ENCODE measurements at regions not wholly inside any gene's neighbourhood (a gene's known extent, or its start where the extent isn't known, plus 50 kb on each side); places are given as distances from the start of the nearest gene placed in this dataset.

DNA sequence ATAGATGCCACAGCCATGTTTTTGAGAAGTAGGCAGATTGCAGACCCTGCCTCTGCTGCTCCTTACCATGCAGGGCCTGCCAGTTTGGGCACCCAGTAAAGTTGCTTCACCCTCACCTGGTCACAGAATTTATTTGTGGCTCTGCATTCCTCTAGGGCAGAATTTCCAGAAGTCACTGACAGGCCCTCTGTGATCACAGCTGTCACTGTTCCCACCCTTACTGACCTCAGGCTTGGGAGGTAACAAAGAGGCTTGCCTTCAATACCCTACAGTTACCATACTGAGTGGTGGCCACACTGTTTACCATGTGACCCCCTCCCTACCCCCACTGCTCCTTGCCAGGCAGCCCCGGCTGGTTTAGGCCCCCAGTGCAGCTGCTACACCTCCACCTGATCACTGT, 375.1 kb downstream of the SH3BGRL start:
- intact Hi-C loops (cut with micrococcal nuclease; ENCODE audit: unreplicated experiment): no loop called here
- Histone ChIP-seq H3K9me2 (ENCODE audit: insufficient read depth, low read length) (no peaks in the 10 kb centered on the region), H3K79me2 (ENCODE audit: insufficient read depth, low read depth, low read length) (no peaks in the 10 kb centered on the region), H3K4me2 (ENCODE audit: low read length) (no peak overlapping the region), H4K20me1 (ENCODE audit: insufficient read depth, low read length) (no peaks in the 10 kb centered on the region), H3K4me1 (ENCODE audit: insufficient read depth, low read length, poor library complexity, severe bottlenecking) (no peaks in the 10 kb centered on the region), H3K27ac (ENCODE audit: low read depth, low read length, poor library complexity, severe bottlenecking) (no peak overlapping the region), H3K9me3 (ENCODE audit: low read length) (no peaks in the 10 kb centered on the region), H3K4me3 (ENCODE audit: low read depth, low read length, poor library complexity, severe bottlenecking) (no peak overlapping the region), H3K36me3 (ENCODE audit: insufficient read depth, low read length) (no peaks in the 10 kb centered on the region), H2AFZ (ENCODE audit: low read length) (no peak overlapping the region)
- TF ChIP-seq, protein P1, sequence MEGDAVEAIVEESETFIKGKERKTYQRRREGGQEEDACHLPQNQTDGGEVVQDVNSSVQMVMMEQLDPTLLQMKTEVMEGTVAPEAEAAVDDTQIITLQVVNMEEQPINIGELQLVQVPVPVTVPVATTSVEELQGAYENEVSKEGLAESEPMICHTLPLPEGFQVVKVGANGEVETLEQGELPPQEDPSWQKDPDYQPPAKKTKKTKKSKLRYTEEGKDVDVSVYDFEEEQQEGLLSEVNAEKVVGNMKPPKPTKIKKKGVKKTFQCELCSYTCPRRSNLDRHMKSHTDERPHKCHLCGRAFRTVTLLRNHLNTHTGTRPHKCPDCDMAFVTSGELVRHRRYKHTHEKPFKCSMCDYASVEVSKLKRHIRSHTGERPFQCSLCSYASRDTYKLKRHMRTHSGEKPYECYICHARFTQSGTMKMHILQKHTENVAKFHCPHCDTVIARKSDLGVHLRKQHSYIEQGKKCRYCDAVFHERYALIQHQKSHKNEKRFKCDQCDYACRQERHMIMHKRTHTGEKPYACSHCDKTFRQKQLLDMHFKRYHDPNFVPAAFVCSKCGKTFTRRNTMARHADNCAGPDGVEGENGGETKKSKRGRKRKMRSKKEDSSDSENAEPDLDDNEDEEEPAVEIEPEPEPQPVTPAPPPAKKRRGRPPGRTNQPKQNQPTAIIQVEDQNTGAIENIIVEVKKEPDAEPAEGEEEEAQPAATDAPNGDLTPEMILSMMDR (conservative IDR thresholded peaks at IDR 0.05; ENCODE audit: low read length): no peak
- TF ChIP-seq EZH2phosphoT487 (IDR thresholded peaks at IDR 0.05; ENCODE audit: borderline replicate concordance, low read depth, low read length): no peak
- ChIA-PET POLR2A (no interaction called here), CTCF (ENCODE audit: unreplicated experiment) (no interaction called here)
- DNase-seq (ENCODE audit: low spot score): no peak
- no TSS peak for BruUV-seq (replicated peaks)

DNA sequence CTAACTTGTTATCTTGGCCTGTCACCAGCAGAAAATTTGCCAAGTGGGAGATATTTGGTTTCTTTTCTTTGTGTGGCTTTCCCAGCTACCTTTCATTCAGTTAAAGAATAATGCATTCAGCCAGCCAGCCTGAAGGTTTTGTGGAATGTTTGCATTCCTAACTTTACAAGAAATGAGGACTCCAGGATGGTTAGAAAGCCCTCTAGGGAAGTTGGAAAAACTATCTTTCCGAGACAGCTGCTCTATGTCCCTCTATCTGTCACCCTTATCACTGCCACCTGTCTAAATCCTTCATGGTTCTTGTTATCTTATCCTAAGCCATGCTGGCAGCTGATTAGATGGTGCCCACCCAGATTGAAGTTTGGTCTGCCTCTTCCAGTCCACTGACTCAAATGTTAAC, 384.2 kb downstream of the SH3BGRL start:
- H3K4me1 ChIP-seq (ENCODE audit: insufficient read depth, low read length, poor library complexity, severe bottlenecking): no peaks in the 10 kb centered on the region
- DNase-seq (ENCODE audit: low spot score): no peak
- no peak overlapping the region for H2AFZ ChIP-seq (ENCODE audit: low read length)
- POLR2A ChIA-PET: no interaction called here
- no TSS peak for BruUV-seq (replicated peaks)
- H3K27ac ChIP-seq (ENCODE audit: low read depth, low read length, poor library complexity, severe bottlenecking): no peak overlapping the region
- H3K9me3 ChIP-seq (ENCODE audit: low read length): no peaks in the 10 kb centered on the region
- H3K4me2 ChIP-seq (ENCODE audit: low read length): no peak overlapping the region
- H3K79me2 ChIP-seq (ENCODE audit: insufficient read depth, low read depth, low read length): no peaks in the 10 kb centered on the region
- intact Hi-C loops (cut with micrococcal nuclease; ENCODE audit: unreplicated experiment): no loop called here
- no peaks in the 10 kb centered on the region for H3K9me2 ChIP-seq (ENCODE audit: insufficient read depth, low read length)
- CTCF ChIA-PET (ENCODE audit: unreplicated experiment): no interaction called here
- H3K4me3 ChIP-seq (ENCODE audit: low read depth, low read length, poor library complexity, severe bottlenecking): no peak overlapping the region
- H4K20me1 ChIP-seq (ENCODE audit: insufficient read depth, low read length): no peaks in the 10 kb centered on the region
- TF ChIP-seq, protein P1 (conservative IDR thresholded peaks at IDR 0.05; ENCODE audit: low read length): no peak
- no peak for TF ChIP-seq EZH2phosphoT487 (IDR thresholded peaks at IDR 0.05; ENCODE audit: borderline replicate concordance, low read depth, low read length)
- no peaks in the 10 kb centered on the region for H3K36me3 ChIP-seq (ENCODE audit: insufficient read depth, low read length)

DNA sequence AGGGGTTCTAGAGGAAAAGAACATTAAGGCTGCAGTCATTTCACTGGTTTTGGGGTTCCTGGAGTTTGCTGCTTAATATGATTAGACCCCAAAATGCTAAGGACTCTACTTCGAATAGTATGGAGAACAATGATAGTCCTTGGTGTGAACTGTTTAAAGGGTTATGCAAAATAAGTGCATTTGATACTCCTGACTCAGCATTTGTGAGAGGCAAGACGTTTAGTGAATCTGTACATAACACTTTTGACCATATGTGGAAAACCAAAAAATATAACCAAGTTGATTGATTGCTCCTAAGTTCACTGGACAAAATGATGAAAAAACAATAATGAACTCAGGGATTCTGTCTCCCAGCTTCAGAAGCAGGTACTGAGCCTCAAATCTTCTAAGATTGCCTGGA, 414.1 kb downstream of the SH3BGRL start:
- Histone ChIP-seq H3K27ac (ENCODE audit: low read depth, low read length, poor library complexity, severe bottlenecking) (no peak overlapping the region), H3K4me2 (ENCODE audit: low read length) (no peak overlapping the region), H3K79me2 (ENCODE audit: insufficient read depth, low read depth, low read length) (no peaks in the 10 kb centered on the region), H3K4me3 (ENCODE audit: low read depth, low read length, poor library complexity, severe bottlenecking) (no peak overlapping the region), H3K9me2 (ENCODE audit: insufficient read depth, low read length) (no peaks in the 10 kb centered on the region), H4K20me1 (ENCODE audit: insufficient read depth, low read length) (no peaks in the 10 kb centered on the region), H3K4me1 (ENCODE audit: insufficient read depth, low read length, poor library complexity, severe bottlenecking) (no peaks in the 10 kb centered on the region), H3K36me3 (ENCODE audit: insufficient read depth, low read length) (no peaks in the 10 kb centered on the region), H3K9me3 (ENCODE audit: low read length) (no peaks in the 10 kb centered on the region), H2AFZ (ENCODE audit: low read length) (no peak overlapping the region)
- intact Hi-C loops (cut with micrococcal nuclease; ENCODE audit: unreplicated experiment): no loop called here
- DNase-seq (ENCODE audit: low spot score): no peak
- BruUV-seq (replicated peaks): no TSS peak
- TF ChIP-seq, protein P1 (conservative IDR thresholded peaks at IDR 0.05; ENCODE audit: low read length): no peak
- TF ChIP-seq EZH2phosphoT487 (IDR thresholded peaks at IDR 0.05; ENCODE audit: borderline replicate concordance, low read depth, low read length): no peak
- CTCF ChIA-PET (ENCODE audit: unreplicated experiment): no interaction called here
- POLR2A ChIA-PET: no interaction called here
